ENCODE measurements at regions not wholly inside any gene's neighbourhood (a gene's known extent, or its start where the extent isn't known, plus 50 kb on each side); places are given as distances from the start of the nearest gene placed in this dataset.

GRCh38 chr9:18012170-18012569, 433.3 kb downstream of the SH3GL2 start:
- no peak for ATAC-seq

DNA sequence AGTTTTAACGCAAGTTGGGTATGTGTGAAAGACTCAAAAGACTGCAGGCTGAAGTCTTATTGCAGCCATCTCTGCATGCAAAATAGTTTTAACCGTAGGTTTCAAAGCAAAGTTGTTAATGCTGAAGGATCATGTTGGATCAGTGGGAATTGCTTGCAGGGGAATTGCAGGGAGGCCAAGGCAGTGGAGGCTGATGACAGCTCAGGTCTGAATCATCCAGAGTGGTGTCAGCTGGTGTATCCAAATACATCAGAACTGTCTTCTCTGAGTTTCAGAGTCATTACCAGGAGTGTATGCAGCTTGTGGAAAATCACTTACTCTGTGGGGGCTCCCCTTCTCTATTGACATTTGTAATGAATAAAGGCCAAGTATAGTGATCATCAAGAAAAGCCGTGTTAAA, 435.7 kb downstream of the SH3GL2 start:
- CTCF ChIA-PET = no interaction called here
- intact Hi-C loops (cut with micrococcal nuclease) = loop anchor here (10.0 kb wide), 1 partner anchor 200 kb away; no protein-coding TSS in a partner anchor
- no peak overlapping the region for H3K27ac ChIP-seq (ENCODE audit: low read length)
- POLR2A ChIA-PET (ENCODE audit: unreplicated experiment) = no interaction called here
- no TSS peak for BruUV-seq (replicated peaks)
- no peak overlapping the region for H3K4me2 ChIP-seq (ENCODE audit: low read length)
- no peaks in the 10 kb centered on the region for H3K79me2 ChIP-seq (ENCODE audit: low read length)
- no peak for TF ChIP-seq EZH2phosphoT487 (IDR thresholded peaks at IDR 0.05; ENCODE audit: borderline replicate concordance, low read length)
- TF ChIP-seq EZH2 (IDR thresholded peaks at IDR 0.05; ENCODE audit: low read length, unreplicated experiment) = no peak
- TF ChIP-seq CTCF (conservative IDR thresholded peaks at IDR 0.05; ENCODE audit: low read depth, low read length) = no peak
- no peak overlapping the region for H3K4me3 ChIP-seq (ENCODE audit: low read length)
- H3K27me3 ChIP-seq (ENCODE audit: low read length) = peaks cover 22% of the 10 kb centered on the region; the same call in 1 of the 2 replicates
- no peak overlapping the region for H3K9ac ChIP-seq (ENCODE audit: low read length)
- no peaks in the 10 kb centered on the region for H3K36me3 ChIP-seq (ENCODE audit: low read depth, low read length)
- no peaks in the 10 kb centered on the region for H3K9me3 ChIP-seq (ENCODE audit: low read length)
- H3F3A ChIP-seq (ENCODE audit: low read length, unreplicated experiment) = no peaks in the 10 kb centered on the region
- ATAC-seq (no peak), DNase-seq (no peak)
- H2AFZ ChIP-seq (ENCODE audit: low read length) = no peak overlapping the region
- H3K4me1 ChIP-seq (ENCODE audit: insufficient read depth, low read length) = no peaks in the 10 kb centered on the region
- no peaks in the 10 kb centered on the region for H4K20me1 ChIP-seq (ENCODE audit: low read length)
- no peaks in the 10 kb centered on the region for H3K9me2 ChIP-seq (replicated peaks; ENCODE audit: low read length)

More at GRCh38 chr9:18012170-18012569, 433.3 kb downstream of the SH3GL2 start:
- Histone ChIP-seq H2AFZ (ENCODE audit: low read length) (no peak overlapping the region), H3F3A (ENCODE audit: low read length, unreplicated experiment) (no peaks in the 10 kb centered on the region), H3K4me2 (ENCODE audit: low read length) (no peak overlapping the region), H3K9me2 (replicated peaks; ENCODE audit: low read length) (no peaks in the 10 kb centered on the region), H3K27ac (ENCODE audit: low read length) (no peak overlapping the region), H3K9ac (ENCODE audit: low read length) (no peak overlapping the region), H3K36me3 (ENCODE audit: low read depth, low read length) (no peaks in the 10 kb centered on the region), H3K4me1 (ENCODE audit: insufficient read depth, low read length) (no peaks in the 10 kb centered on the region), H3K4me3 (ENCODE audit: low read length) (no peak overlapping the region), H3K79me2 (ENCODE audit: low read length) (no peaks in the 10 kb centered on the region), H3K9me3 (ENCODE audit: low read length) (no peaks in the 10 kb centered on the region), H3K27me3 (ENCODE audit: low read length) (peaks cover 17% of the 10 kb centered on the region; the same call in 1 of the 2 replicates), H4K20me1 (ENCODE audit: low read length) (no peaks in the 10 kb centered on the region)
- DNase-seq = no peak
- ChIA-PET POLR2A (ENCODE audit: unreplicated experiment) (no interaction called here), CTCF (no interaction called here)
- no peak for TF ChIP-seq EZH2phosphoT487 (IDR thresholded peaks at IDR 0.05; ENCODE audit: borderline replicate concordance, low read length)
- intact Hi-C loops (cut with micrococcal nuclease) = loop anchor here (10.0 kb wide), 1 partner anchor 203 kb away; no protein-coding TSS in a partner anchor
- BruUV-seq (replicated peaks) = no TSS peak

DNA sequence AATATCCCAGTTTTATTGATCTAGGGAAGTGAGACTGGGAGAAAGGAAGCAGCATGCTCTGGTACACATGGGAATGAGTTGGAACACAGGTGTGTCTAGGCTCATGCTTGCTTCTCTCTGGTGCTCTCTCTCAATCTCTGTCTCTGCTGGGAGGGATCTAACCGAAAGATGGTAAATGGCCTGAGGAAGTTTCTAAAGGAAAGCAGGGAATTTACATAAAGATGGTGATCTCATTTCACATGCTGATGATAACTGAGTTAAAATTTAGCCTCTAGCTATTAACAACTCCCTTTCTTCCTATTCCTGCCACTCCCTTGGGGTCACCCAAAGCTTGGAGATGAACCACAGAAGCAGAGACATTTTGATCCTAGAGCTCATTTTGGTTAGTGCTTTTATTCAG, 436.2 kb downstream of the SH3GL2 start:
- DNase-seq (no peak), ATAC-seq (no peak)
- no peak overlapping the region for H3K4me3 ChIP-seq (ENCODE audit: low read length)
- H3K36me3 ChIP-seq (ENCODE audit: low read depth, low read length) = no peaks in the 10 kb centered on the region
- H3K4me2 ChIP-seq (ENCODE audit: low read length) = no peak overlapping the region
- TF ChIP-seq EZH2phosphoT487 (IDR thresholded peaks at IDR 0.05; ENCODE audit: borderline replicate concordance, low read length) (no peak), CTCF (conservative IDR thresholded peaks at IDR 0.05; ENCODE audit: low read depth, low read length) (no peak)
- H4K20me1 ChIP-seq (ENCODE audit: low read length) = no peaks in the 10 kb centered on the region
- H3K4me1 ChIP-seq (ENCODE audit: insufficient read depth, low read length) = no peaks in the 10 kb centered on the region
- no peak overlapping the region for H3K9ac ChIP-seq (ENCODE audit: low read length)
- no peaks in the 10 kb centered on the region for H3K9me3 ChIP-seq (ENCODE audit: low read length)
- ChIA-PET CTCF (no interaction called here), POLR2A (ENCODE audit: unreplicated experiment) (interaction anchor here (0.6 kb wide), 1 partner anchor 221 kb away, joined by 3 read pairs; no protein-coding TSS in a partner anchor)
- no peak overlapping the region for H2AFZ ChIP-seq (ENCODE audit: low read length)
- H3K27me3 ChIP-seq (ENCODE audit: low read length) = peaks cover 24% of the 10 kb centered on the region
- no peaks in the 10 kb centered on the region for H3F3A ChIP-seq (ENCODE audit: low read length, unreplicated experiment)
- H3K9me2 ChIP-seq (replicated peaks; ENCODE audit: low read length) = no peaks in the 10 kb centered on the region
- H3K79me2 ChIP-seq (ENCODE audit: low read length) = no peaks in the 10 kb centered on the region
- intact Hi-C loops (cut with micrococcal nuclease) = loop anchor here (10.0 kb wide), 1 partner anchor 200 kb away; no protein-coding TSS in a partner anchor
- H3K27ac ChIP-seq (ENCODE audit: low read length) = no peak overlapping the region
- BruUV-seq (replicated peaks) = no TSS peak
